ENCODE measurements at regions not wholly inside any gene's neighbourhood (a gene's known extent, or its start where the extent isn't known, plus 50 kb on each side); places are given as distances from the start of the nearest gene placed in this dataset.
"Not testable (repeated sequence)": the region's sequence is repeated elsewhere in the genome, so short reads cannot be mapped to it uniquely, and the experiment has no call there.

GRCh38 chr5:125974679-125975078 is 448.5 kb upstream of the GRAMD2B start:
- Histone ChIP-seq H3K27me3 (ENCODE audit: control insufficient read depth, insufficient read depth, low read length) (no peaks in the 10 kb centered on the region), H3K9ac (ENCODE audit: low read length) (no peak overlapping the region), H3K36me3 (ENCODE audit: control insufficient read depth, insufficient read depth, low read length) (no peaks in the 10 kb centered on the region), H3K9me3 (ENCODE audit: control insufficient read depth, insufficient read depth, low read depth, low read length) (no peaks in the 10 kb centered on the region), H3K4me1 (ENCODE audit: control insufficient read depth, insufficient read depth, low read length) (peaks cover 6% of the 10 kb centered on the region), H3K4me3 (ENCODE audit: low read depth, low read length) (no peak overlapping the region), H3K27ac (ENCODE audit: low read depth, low read length) (no peak overlapping the region)

- Histone ChIP-seq H3K27me3 (ENCODE audit: control insufficient read depth, insufficient read depth, low read length) (no peaks in the 10 kb centered on the region), H3K36me3 (ENCODE audit: control insufficient read depth, insufficient read depth, low read length) (no peaks in the 10 kb centered on the region), H3K27ac (ENCODE audit: low read depth, low read length) (no peak overlapping the region), H3K4me1 (ENCODE audit: control insufficient read depth, insufficient read depth, low read length) (peaks cover 6% of the 10 kb centered on the region), H3K4me3 (ENCODE audit: low read depth, low read length) (no peak overlapping the region), H3K9ac (ENCODE audit: low read length) (no peak overlapping the region), H3K9me3 (ENCODE audit: control insufficient read depth, insufficient read depth, low read depth, low read length) (no peaks in the 10 kb centered on the region)
These were observed 446.7 kb upstream of the GRAMD2B start for GRCh38 chr5:125976421-125977000.

DNA sequence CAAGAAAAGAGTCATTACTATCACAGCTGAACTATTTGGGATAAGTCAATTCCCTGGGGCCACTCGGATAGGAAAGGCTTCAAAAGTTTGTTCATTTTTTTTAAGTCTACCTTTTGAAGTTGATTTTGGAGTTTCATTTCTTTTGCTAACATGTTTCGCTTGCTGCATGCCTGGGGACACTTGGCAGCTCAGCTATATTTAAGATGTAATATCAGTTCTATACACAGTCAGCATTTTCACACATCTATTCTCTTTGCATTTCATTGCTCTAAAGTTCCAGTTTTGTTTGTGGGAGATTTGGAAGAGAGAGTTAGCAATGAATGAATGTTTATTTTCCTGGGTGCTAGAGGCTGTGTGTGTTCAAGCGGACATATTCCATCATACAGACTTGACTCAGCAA is 445.2 kb upstream of the GRAMD2B start:
- Histone ChIP-seq H3K4me1 (ENCODE audit: control insufficient read depth, insufficient read depth, low read length) (peaks cover under 1% of the 10 kb centered on the region; the same call in 1 of the 2 replicates), H3K4me3 (ENCODE audit: low read depth, low read length) (no peak overlapping the region), H3K27ac (ENCODE audit: low read depth, low read length) (no peak overlapping the region), H3K9ac (ENCODE audit: low read length) (no peak overlapping the region), H3K9me3 (ENCODE audit: control insufficient read depth, insufficient read depth, low read depth, low read length) (no peaks in the 10 kb centered on the region), H3K36me3 (ENCODE audit: control insufficient read depth, insufficient read depth, low read length) (no peaks in the 10 kb centered on the region), H3K27me3 (ENCODE audit: control insufficient read depth, insufficient read depth, low read length) (no peaks in the 10 kb centered on the region)

- Histone ChIP-seq H3K9ac (ENCODE audit: low read length) (no peak overlapping the region), H3K4me1 (ENCODE audit: control insufficient read depth, insufficient read depth, low read length) (no peaks in the 10 kb centered on the region), H3K9me3 (ENCODE audit: control insufficient read depth, insufficient read depth, low read depth, low read length) (no peaks in the 10 kb centered on the region; the same call in 1 of the 2 replicates), H3K27ac (ENCODE audit: low read depth, low read length) (no peak overlapping the region), H3K36me3 (ENCODE audit: control insufficient read depth, insufficient read depth, low read length) (no peaks in the 10 kb centered on the region), H3K27me3 (ENCODE audit: control insufficient read depth, insufficient read depth, low read length) (no peaks in the 10 kb centered on the region), H3K4me3 (ENCODE audit: low read depth, low read length) (no peak overlapping the region)
These were observed 443.6 kb upstream of the GRAMD2B start for GRCh38 chr5:125979636-125980035.

- Histone ChIP-seq H3K4me1 (ENCODE audit: control insufficient read depth, insufficient read depth, low read length) (no peaks in the 10 kb centered on the region), H3K4me3 (ENCODE audit: low read depth, low read length) (no peak overlapping the region), H3K9ac (ENCODE audit: low read length) (no peak overlapping the region), H3K9me3 (ENCODE audit: control insufficient read depth, insufficient read depth, low read depth, low read length) (no peaks in the 10 kb centered on the region; the same call in 1 of the 2 replicates), H3K27me3 (ENCODE audit: control insufficient read depth, insufficient read depth, low read length) (no peaks in the 10 kb centered on the region), H3K36me3 (ENCODE audit: control insufficient read depth, insufficient read depth, low read length) (no peaks in the 10 kb centered on the region), H3K27ac (ENCODE audit: low read depth, low read length) (no peak overlapping the region)
These were observed 442.2 kb upstream of the GRAMD2B start for GRCh38 chr5:125981016-125981415.

- Histone ChIP-seq H3K27ac (ENCODE audit: low read depth, low read length) (no peak overlapping the region), H3K4me1 (ENCODE audit: control insufficient read depth, insufficient read depth, low read length) (peaks cover 3% of the 10 kb centered on the region), H3K36me3 (ENCODE audit: control insufficient read depth, insufficient read depth, low read length) (no peaks in the 10 kb centered on the region), H3K9ac (ENCODE audit: low read length) (no peak overlapping the region), H3K4me3 (ENCODE audit: low read depth, low read length) (no peak overlapping the region), H3K9me3 (ENCODE audit: control insufficient read depth, insufficient read depth, low read depth, low read length) (no peaks in the 10 kb centered on the region; the same call in 1 of the 2 replicates), H3K27me3 (ENCODE audit: control insufficient read depth, insufficient read depth, low read length) (no peaks in the 10 kb centered on the region)
These were observed 435.4 kb upstream of the GRAMD2B start for GRCh38 chr5:125987677-125988255.

DNA sequence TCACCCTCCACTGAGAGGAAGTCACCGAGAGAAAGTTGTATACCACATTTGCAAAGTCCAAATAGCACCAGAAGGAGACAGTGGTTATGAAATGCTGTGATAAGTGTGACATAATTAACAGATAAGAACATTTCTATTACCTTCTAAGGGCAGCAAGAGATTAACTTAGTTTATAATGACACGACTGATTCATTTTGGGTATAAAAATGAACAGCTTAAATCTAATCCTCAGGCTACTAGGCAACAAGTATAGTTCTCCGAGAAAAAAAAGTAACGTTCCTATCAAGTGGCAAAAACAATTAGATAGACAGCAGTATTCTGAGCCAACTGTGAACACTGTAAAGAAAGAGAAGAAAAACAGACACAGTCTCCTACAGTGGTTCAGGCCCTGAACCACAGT is 431.2 kb upstream of the GRAMD2B start:
- Histone ChIP-seq H3K9me3 (ENCODE audit: control insufficient read depth, insufficient read depth, low read depth, low read length) (no peaks in the 10 kb centered on the region), H3K27ac (ENCODE audit: low read depth, low read length) (no peak overlapping the region)

DNA sequence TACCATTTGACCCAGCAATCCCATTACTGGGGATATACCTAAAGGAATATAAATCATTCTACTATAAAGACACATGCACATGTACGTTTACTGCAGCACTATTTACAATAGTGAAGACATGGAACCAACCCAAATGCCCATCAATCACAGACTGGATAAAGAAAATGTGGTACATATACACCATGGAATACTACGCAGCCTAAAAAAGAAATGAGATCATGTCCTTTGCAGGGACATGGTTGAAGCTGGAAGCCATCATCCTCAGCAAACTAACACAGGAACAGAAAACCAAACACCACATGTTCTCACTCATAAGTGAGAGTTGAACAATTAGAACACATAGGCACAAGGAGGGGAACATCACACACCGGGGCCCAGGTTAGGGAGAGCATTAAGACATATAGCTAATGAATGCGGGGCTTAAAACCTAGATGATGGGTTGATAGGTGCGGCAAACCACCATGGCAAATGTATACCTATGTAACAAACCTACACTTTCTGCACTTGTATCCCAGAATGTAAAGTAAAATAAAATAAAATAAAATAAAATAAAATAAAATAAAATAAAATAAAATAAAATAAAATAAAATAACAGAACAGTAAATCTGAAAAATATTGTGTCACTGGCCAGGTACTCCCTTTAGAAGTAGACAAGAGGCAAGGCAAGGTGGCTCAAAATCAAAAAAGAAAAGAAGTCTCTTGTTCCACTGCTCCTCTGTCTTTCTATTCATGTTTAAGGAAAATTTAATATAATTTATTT is 423.8 kb upstream of the GRAMD2B start:
- H3K27me3 ChIP-seq (ENCODE audit: control insufficient read depth, insufficient read depth, low read length): not testable (repeated sequence)

More for the DNA sequence above, 431.2 kb upstream of the GRAMD2B start:
- H3K27me3 ChIP-seq (ENCODE audit: control insufficient read depth, insufficient read depth, low read length): no peaks in the 10 kb centered on the region
- H3K9ac ChIP-seq (ENCODE audit: low read length): no peak overlapping the region
- no peak overlapping the region for H3K4me3 ChIP-seq (ENCODE audit: low read depth, low read length)
- peaks cover 3% of the 10 kb centered on the region for H3K4me1 ChIP-seq (ENCODE audit: control insufficient read depth, insufficient read depth, low read length)
- H3K36me3 ChIP-seq (ENCODE audit: control insufficient read depth, insufficient read depth, low read length): no peaks in the 10 kb centered on the region

GRCh38 chr5:126000507-126000906 is 422.7 kb upstream of the GRAMD2B start:
- no peak overlapping the region for H3K4me3 ChIP-seq (ENCODE audit: low read depth, low read length)
- H3K36me3 ChIP-seq (ENCODE audit: control insufficient read depth, insufficient read depth, low read length): no peaks in the 10 kb centered on the region
- no peak overlapping the region for H3K27ac ChIP-seq (ENCODE audit: low read depth, low read length)

More for the DNA sequence above, 423.8 kb upstream of the GRAMD2B start:
- not testable (repeated sequence) for H3K9me3 ChIP-seq (ENCODE audit: control insufficient read depth, insufficient read depth, low read depth, low read length); H3K9ac ChIP-seq (ENCODE audit: low read length); H3K27ac ChIP-seq (ENCODE audit: low read depth, low read length); H3K4me1 ChIP-seq (ENCODE audit: control insufficient read depth, insufficient read depth, low read length); H3K4me3 ChIP-seq (ENCODE audit: low read depth, low read length); H3K36me3 ChIP-seq (ENCODE audit: control insufficient read depth, insufficient read depth, low read length)

GRCh38 chr5:126002222-126002897 is 420.8 kb upstream of the GRAMD2B start:
- H3K4me1 ChIP-seq (ENCODE audit: control insufficient read depth, insufficient read depth, low read length): peaks cover 3% of the 10 kb centered on the region
- no peak overlapping the region for H3K9ac ChIP-seq (ENCODE audit: low read length)
- H3K36me3 ChIP-seq (ENCODE audit: control insufficient read depth, insufficient read depth, low read length): no peaks in the 10 kb centered on the region
- H3K27me3 ChIP-seq (ENCODE audit: control insufficient read depth, insufficient read depth, low read length): no peaks in the 10 kb centered on the region
- H3K4me3 ChIP-seq (ENCODE audit: low read depth, low read length): no peak overlapping the region
- no peak overlapping the region for H3K27ac ChIP-seq (ENCODE audit: low read depth, low read length)
- H3K9me3 ChIP-seq (ENCODE audit: control insufficient read depth, insufficient read depth, low read depth, low read length): no peaks in the 10 kb centered on the region

More at GRCh38 chr5:126000507-126000906, 422.7 kb upstream of the GRAMD2B start:
- Histone ChIP-seq H3K4me1 (ENCODE audit: control insufficient read depth, insufficient read depth, low read length) (peaks cover 3% of the 10 kb centered on the region), H3K9me3 (ENCODE audit: control insufficient read depth, insufficient read depth, low read depth, low read length) (no peaks in the 10 kb centered on the region), H3K9ac (ENCODE audit: low read length) (no peak overlapping the region), H3K27me3 (ENCODE audit: control insufficient read depth, insufficient read depth, low read length) (no peaks in the 10 kb centered on the region)

GRCh38 chr5:126003309-126003708 is 419.9 kb upstream of the GRAMD2B start:
- peaks cover 3% of the 10 kb centered on the region for H3K4me1 ChIP-seq (ENCODE audit: control insufficient read depth, insufficient read depth, low read length)
- H3K4me3 ChIP-seq (ENCODE audit: low read depth, low read length): no peak overlapping the region
- H3K27ac ChIP-seq (ENCODE audit: low read depth, low read length): no peak overlapping the region
- no peak overlapping the region for H3K9ac ChIP-seq (ENCODE audit: low read length)
- H3K9me3 ChIP-seq (ENCODE audit: control insufficient read depth, insufficient read depth, low read depth, low read length): no peaks in the 10 kb centered on the region
- no peaks in the 10 kb centered on the region for H3K27me3 ChIP-seq (ENCODE audit: control insufficient read depth, insufficient read depth, low read length)
- H3K36me3 ChIP-seq (ENCODE audit: control insufficient read depth, insufficient read depth, low read length): no peaks in the 10 kb centered on the region

Data from HUES6 (cell line).